Activated CD4-positive, CD25-positive, alpha-beta regulatory T cell (primary cell): ENCODE measurements at regions not wholly inside any gene's neighbourhood (a gene's known extent, or its start where the extent isn't known, plus 50 kb on each side); places are given as distances from the start of the nearest gene placed in this dataset.

ENCODE experiments used
- DNase-seq, 4 experiments: peaks; one replicate each; lab custom pipeline; 2025; lab: John Stamatoyannopoulos, UW

DNA sequence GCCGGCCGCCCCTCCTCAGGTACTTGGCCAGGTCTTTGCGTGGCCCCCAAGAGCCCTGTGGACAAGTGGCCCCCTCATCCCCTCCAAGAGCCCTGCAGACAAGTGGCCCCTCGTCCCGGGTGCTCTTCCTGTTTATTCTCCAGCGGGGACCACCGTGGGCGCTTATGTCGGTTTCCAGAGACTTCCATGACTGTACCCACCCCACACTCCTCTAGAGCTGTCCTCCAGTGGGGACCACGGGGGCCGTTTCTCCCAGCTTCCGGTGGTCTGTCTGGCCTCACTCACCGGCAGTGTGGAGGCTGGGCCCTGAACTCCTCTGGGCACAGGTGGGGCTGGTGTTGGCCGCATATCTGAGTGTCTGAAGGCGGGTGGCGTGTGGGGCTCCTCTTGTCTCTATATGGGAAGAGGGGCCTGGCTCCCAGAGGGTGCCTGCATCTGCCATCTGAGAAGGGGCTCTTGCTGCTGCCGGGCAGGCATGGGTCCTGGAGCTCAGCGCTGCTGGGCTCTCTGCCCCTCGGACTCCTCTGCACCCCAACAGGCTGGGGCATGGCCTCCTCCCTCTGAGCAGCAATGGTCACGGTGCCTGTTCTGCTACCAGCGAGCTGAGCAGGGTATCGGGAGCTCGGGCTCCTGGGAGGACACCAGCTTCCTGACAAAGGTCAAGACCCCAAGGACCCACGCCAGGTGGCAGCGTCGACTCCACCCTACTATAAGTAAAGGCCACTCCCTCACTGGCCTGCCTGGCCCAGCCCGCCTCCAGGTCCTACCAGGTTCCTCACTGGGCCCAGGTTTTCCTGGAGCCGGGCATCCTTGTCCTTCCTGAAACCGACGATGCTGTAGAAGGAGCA lies 1264.3 kb downstream of the BRD1 start:
- DNase-seq = no peak

DNA sequence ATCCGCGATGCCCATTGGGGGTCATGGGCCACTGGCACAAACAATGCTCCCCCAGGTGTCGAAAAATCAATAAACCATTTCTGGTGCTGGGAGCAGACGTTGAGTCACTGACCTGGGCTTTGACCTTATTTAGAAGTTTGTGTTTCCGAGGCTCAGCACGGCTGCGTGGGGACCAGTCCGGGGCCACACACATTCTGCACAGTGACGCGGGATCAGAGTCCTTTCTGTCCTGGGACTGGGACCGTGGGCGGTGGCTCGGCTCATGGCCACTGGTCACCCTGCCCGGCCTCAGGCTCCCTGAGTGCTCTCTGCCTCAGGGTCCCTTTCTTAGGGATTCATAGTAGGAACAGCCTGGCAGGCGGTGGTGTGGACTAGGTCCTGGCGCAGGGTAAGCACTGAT lies 1266.0 kb downstream of the BRD1 start:
- DNase-seq = no peak

DNA sequence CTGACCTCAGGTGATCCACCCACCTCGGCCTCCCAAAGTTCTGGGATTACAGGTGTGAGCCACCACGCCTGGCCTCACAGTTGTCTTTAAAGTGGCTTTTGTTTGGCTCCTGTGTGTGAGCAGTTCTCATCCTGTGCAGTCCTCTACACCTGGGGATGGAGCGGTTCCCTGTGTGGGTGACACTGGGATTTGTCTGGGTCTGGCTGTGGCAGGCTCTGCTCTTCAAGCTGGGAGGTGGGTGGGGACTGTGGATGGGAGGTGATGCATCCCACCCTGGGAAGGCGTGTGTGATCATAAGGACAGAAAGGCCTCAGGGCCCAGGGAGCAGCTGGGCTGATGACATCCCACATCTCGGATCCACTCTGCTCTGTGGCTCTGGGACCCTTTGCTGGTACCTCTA lies 1266.8 kb downstream of the BRD1 start:
- no peak for DNase-seq

DNA sequence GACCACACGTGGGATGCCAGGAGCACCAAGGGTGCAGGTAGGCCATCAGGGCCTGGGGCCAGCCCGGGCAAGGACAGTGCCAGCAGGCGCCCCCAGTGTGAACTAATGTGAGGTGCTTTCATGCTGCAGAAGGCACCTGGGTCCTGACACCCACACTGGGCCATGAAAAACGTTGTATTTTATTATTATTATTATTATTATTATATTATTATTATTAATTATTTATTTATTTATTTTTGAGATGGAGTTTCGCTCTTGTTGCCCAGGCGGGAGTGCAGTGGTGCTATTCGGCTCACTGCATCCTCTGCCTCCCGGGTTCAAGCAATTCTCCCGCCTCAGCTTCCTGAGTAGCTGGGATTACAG lies 1267.3 kb downstream of the BRD1 start:
- DNase-seq = no peak

DNA sequence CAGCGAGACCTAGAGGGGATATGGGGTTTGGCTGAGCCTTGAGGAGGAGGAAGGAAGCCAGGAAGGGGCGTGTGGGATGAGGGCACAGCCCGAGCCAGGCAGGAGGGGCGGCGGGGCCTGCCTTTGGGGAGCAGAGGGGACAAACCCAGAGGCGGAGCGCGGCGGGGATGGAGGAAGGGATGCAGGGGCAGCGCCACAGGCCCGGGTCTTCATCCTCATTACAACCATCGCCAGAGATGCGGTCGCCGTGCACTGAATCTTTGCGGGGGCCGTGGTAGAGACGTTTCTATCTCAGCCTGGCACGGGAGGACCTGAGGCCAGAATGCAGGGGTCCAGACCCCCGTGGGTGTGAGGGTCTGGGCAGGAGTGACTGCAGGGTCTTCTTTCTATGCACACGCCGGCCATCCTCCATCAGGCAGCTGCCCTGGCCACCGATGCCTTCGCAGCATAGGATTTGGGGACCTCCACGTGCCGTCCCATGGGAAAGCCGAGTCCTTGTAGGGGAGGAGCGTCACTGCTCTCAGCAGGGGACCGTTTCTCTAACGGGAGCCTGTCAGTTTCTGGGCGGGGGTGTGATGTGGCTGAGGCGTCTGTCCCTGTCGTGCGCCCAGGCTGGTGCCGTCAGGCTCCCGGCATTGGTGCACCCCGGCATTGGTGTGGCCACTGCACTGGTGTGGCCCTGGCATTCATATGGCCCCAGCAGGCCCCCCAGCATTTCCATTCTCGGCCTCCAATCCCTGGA lies 1267.9 kb downstream of the BRD1 start:
- no peak for DNase-seq

DNA sequence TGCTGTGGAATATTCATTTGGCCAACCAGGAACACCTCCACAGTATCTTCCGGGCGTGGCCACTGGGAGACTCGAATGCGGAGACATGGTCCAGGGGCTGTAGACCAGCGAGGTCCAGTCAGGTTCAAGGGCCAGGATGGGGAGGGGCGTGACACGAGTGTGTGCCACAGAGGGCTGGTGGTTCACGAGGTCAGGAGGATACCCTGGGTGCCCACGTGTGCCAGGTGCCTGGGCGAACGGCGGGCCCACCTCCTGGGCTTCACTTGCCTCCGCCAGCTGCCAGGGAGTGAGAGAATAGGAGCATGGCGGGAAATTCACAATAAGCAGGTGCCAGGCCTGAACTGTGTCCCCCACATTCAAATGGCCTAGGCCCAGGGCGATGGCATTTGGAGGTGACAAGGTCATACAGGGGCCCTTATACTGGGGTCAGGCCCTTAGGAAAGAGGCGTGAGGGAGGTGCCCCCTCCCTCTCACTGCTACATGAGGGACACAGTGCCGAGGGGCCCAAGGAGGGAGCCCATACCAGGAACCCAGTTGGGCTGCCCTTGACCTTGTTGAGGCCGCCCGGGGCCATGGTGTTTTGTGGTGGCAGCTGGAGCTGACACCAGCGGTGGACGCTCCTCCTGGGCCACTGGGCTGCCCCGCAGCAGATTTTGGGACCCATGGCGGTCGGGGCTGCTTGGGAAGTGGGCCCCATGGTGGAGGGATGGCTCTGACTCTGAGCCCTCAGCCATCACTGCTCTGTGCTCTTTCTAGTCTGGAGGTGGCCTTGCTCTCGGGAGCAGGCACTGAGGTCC lies 1268.9 kb downstream of the BRD1 start:
- no peak for DNase-seq

DNA sequence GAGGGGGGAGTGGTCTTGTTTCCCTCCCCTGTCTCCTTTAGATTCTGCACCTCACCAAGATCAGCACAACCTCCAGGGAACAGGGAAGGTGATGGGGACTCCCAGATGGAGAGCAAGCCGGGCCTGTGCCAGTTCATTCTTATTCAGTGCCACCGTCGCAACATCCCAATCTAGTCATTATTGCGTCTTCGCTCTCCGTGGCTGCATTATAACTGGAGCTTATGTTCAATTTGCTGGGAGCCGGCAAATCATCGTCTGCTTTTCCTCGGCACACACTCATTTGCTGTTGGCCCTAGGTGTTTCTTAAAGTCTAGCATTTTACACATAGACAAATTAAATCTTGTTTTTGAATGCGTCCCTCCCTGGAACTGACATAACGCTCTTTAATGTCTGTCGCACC lies 1269.7 kb downstream of the BRD1 start:
- no peak for DNase-seq

DNA sequence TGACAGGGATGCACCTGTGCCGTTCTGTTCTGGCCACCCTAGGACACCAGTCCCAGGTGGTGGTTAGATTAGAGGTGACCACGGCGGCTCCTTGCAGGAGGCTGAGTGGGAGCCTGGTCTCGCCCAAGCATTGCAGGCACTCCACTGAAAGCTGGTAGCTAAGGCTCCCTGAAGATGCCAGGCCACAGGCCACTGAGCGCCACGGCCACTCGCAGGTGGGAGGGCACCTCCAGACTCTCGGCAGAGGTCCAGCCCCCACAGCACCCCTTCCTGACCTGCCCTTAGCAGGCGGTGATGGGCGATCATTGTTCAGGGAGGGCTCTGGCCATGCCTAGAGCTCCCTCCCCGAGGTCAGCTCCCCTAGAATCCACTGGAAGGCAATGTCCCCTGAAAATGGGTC lies 1270.2 kb downstream of the BRD1 start:
- DNase-seq = no peak

DNA sequence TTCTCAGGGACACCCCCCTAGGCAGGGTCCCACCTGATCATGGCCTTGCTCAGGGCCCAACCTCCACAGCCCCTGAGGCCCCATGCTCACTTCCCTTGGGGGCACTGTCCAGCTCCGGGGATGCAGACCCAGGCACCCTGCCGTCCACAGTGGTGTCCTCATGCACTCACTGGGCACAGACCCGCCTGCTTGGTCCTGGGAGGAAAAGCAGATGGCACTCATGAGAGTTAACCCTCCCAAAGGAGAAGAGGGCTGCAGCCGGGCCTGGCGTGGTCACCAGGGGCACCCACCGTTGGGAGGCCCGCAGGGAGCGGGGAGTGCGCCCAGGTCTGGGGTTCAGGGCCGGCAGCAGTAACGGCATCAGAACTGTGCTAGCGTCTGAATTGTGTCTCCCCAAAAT lies 1270.9 kb downstream of the BRD1 start:
- DNase-seq = no peak

DNA sequence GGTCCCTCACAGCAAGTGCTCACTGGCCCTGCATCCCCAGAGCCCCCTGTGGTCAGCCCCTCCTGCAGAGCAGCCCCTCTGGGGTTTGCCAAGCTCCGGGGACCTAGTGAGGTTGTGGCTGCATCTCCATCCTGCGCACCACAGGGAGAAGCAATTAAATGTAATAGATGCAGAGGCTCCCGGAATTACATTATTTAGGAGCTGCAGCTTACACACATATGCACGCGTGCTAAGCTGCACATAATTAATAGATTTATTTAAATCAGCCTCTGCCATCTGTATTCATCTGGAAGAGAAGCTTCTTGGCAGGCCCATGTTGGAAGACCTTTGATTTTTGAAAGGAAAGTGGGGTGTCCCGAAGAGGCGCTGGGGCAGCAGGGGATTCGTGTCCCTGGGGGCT lies 1271.5 kb downstream of the BRD1 start:
- DNase-seq = no peak

DNA sequence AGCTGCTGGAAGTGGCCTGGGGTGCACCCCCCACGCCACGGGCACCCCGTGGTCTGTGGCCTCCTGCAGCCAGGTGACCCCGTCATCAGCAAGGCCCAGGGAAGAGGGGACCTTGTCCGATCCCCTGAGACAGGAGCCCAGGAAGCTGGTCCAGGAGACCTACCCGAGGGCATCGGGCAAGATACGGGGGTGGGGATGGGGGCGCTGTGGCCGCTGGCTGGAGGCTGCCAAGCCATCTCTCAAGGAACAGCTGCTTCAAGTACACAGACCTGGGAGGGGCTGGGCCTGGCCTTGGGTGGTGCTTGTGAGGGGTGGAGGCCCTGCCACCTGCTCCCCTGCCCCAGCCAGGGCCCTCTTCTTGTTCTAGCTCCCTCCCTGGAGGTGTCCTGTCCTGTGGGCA lies 1272.1 kb downstream of the BRD1 start:
- DNase-seq = no peak

DNA sequence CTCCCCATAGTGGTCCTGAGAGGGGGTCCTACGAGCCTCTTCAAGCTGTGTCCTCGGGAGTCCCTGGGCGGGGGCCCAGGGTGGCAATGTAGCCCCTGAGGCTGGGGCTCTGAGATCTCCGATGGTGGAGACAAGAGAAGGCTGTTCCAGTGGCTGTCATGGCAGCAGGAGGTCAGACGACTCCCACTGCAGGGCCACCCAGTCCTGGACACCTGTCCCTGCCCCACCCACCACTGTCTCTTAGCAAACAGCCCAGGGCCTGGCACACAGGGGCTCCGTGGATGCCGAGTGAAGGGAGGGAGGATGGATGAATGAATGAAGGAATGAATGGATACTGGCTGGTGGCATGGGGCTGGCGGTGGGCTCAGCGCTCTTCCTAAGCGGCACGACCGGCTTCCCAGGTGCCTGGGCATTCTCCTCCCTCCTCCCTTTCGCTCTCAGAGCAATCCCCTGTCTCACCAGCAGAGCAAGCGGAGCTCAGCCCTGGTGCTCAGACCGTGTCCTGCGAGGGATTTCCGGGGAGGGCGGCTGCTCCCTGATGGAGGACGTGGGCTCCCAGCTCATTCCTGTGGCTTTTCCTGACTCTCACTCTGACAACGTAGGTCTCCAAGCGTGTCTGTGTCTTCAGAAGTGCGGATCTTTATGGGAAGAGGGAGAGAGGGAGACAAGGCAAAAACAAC lies 1272.6 kb downstream of the BRD1 start:
- no peak for DNase-seq

DNA sequence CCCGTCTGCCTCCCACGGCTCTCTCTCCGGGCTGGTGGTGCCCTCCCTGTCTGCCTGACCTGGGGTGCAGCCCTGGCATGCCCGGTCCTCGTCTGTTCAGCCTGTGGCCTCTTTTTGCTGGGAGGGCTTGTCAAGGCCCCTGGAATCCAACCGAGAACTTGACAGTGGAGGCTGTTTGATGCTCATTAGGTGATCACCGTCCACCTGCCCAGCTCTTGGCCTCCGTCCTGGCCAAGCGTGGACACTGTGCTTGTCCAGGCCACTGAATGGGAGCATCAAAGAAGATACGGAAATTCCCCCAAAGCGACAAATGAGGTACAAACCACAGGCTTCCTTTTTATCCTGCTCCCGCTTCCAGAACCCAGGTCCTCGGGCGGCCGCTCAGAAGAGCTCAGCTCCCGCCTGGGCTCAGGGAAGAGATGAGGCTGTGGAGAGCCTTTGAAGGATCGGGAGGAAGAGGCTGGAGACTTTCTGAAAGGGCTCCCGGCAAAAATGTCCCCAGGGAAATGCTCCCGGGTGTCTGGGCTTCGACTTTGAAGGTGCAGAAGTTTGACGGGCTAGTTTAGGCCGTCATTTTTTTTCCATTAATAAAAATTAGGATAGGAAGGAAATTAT lies 1273.9 kb downstream of the BRD1 start:
- DNase-seq = no peak

DNA sequence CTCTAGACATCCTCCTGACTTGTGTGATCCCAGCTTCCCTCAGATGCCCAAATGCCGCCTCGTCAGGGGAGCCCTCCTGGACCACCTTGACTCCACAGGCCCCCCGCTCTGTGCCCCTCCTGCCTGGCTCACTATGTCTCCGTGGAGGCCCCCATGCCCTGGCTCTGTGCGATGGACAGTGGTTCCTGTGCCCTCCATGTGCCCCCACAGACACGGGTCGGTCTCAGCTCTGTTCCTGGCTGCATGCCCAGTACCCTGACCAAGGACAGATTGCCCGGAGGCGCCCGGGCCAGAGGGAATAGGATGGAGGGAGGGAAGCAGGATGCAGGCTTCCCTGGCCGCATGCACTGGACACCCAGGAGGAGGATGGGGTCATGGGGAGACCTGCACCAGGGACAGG lies 1274.6 kb downstream of the BRD1 start:
- DNase-seq = no peak

DNA sequence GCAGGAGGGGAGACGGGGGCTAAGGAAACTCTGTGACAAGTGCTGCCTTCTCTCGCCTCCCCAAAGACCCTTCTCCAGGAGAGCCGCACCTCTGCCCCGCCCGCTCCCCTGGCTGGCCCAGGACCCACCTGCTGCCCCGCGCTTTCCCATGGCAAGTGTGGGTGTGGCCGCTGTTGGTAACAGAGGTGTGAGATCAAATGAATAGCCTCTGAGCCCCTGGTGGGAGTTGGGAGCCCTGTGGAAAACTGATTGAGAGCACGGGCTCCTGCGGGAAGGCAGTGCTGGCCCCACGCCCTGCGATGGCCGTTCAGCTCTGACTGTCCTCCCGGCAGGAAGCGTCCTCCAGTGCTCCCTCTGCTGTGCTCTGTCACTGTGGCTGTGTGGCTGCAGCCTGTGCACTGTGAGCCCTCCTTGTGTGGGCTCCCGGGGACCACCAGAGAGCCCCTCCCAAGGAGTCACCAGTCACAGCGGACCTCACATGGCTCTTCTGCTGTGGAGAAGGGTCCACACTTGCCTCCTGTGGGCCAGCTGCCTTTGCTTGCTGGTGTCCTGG lies 1275.9 kb downstream of the BRD1 start:
- no peak for DNase-seq

DNA sequence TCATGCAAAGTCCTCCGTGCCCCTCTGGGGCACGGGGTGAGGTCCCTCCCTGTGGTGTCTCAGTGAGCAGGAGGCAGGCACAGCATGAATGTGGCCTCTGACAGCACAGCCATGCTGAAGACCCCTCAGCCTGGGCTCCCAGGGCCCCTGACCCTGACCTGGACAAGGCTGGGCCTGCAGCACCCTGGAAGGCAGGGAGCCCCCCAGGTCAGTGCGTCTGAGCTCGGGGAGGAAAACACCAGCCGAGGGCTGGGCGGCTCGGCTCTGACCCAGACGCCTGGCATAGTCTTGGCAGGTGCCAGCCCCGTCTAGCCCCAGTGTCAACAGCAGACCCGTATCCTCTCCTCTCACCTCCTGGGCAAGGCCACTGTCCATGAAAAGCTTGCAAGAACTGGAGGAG lies 1276.6 kb downstream of the BRD1 start:
- no peak for DNase-seq

DNA sequence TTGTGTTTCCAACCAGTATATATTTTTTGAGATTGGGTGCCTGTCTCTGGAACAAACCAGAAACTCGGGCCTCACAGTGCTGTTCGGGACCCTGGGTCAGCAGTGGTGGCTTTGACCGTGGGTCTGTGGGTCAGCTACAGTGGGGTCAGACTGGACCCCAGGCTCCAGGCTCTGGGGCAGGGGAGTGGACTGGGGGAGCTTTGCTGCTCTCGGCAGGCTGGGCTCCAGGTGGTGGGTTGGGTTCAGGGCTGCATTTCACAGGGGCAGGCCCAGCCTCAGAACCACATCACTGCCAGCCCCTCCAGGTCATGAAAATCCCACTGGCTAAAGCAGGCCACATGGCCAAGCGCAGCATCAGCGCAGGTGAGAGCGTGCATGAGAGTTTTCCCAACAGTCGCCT lies 1279.3 kb downstream of the BRD1 start:
- DNase-seq = no peak

DNA sequence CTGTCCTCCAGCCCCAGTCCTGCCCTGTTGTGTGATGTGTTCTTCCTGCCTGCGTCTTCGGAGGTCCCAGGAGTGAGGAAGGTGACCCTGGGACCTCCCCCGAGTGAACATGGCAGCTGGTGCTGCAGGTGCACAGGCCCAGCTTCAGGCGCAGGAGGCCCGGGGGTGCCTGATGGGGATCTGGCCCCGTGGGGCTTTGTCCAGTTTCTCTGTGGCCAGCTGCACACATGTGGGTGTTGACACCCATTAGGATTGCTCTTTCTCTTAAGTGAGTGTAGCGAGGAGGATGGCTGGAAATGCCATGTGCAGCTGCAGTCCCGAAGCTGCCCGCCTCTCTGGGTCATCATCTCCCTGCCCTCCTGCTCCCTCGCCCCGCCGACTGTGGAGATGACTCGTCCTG lies 1279.7 kb downstream of the BRD1 start:
- no peak for DNase-seq

DNA sequence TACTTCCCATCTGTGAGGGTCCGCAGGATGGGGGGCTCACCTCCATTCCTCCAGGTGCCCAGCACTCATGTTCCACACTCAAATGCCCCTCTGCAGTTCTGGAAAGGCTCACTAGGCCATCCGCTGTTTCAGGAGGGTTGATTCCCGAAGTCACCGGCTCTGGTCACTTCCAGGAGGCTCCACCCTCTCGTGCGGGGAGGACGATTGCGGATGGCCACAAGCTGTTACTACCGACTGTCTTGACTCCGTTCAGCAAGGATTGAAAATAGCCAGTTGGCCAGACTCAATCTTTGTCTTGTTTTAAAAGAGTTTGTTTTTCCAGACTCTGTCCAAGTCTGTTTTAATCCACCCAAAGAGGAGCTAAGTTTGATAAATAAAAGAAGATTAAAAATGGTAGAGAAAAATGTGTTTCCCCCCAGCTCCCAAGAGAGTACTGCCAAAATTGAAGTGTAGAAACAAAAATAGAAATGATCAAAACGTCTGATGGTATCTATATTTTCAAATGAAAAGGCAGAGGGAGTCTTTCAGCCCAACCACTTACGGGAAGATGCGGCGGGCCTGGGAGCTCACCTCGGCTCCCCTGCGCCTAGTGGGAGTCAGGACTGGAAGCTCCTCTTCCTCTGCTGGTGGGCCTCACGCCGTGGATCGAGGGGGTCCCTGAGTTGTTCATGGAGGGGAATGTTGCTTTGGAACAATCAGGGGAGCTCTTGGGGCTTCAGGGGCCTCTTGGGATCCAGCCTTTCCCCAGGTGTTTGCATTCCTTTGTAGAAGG lies 1280.8 kb downstream of the BRD1 start:
- no peak for DNase-seq

DNA sequence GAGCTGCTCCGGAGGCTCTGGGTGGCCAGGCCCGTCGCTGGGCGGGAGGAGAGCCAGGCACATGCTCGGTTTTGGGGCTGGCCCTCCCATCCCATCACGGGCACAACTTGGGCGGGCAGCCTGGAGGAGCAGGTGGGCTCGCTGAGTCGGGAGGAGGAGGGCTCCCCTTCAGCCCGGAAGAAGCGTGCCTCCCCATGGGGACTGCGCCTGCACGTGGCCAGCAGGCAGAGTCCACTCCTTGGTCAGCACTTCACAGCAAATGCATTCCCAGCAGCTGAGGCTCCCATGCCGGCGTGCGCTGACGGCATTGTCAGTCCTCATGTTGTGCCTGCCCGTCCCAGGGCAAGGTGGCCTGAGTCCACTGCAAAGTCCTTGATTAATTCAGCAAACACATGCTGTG lies 1281.7 kb downstream of the BRD1 start:
- DNase-seq = no peak
